Stimulated activated CD8-positive, alpha-beta memory T cell treated with anti-CD3 and anti-CD28 coated beads, Interleukin-15, amount 100 ng/mL, for 24 hours (primary cell): ENCODE measurements at regions not wholly inside any gene's neighbourhood (a gene's known extent, or its start where the extent isn't known, plus 50 kb on each side); places are given as distances from the start of the nearest gene placed in this dataset.
"Not testable (repeated sequence)": the region's sequence is repeated elsewhere in the genome, so short reads cannot be mapped to it uniquely, and the experiment has no call there.

Experiments
- DNase-seq: peaks from one replicate; pipeline ENCODE4 v3.0.0-alpha.2; 2020; ENCODE audit warnings: low read depth

DNA sequence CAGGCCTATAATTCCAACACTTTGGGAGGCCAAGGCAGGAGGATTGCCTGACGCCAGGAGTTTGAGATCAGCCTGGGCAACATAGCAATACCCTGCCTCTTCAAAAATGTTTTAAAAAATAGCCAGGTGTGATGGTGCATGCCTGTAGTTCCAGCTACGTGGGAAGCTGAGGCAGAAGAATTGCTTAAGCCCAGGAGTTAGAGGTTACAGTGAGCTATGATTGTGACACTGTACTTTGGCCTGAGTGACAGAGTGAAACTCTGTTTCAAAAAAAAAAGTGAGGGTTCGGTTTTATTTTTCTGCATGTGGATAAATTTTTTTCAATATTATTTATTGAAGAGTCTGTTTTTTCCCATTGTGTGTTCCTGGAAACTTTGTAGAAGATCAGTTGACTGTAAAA lies 208.1 kb downstream of the SLC4A3 start:
- DNase-seq: no peak

DNA sequence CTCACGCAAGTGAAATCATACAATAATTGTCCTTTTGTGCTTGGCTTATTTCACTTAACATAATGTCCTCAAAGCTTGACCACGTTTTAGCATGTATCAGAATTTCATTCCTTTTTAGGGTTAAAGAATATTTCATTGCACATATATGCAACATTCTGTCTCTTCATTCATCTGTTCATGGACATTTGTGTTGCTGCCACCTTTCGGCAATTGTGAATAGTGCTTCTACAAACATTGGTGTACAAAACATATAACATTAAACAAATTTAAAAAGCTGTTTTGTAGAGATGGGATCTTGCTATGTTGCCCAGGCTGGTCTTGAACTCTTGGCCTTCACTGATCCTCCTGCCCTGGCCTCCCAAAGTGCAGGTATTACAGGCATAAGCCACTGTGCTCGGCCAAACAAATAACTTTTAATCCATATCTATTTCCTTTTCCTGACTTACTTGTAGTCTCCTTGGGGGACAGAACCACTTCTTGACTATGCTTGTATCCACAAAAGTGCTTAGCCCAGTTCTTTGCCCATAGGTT lies 209.3 kb downstream of the SLC4A3 start:
- no peak for DNase-seq

DNA sequence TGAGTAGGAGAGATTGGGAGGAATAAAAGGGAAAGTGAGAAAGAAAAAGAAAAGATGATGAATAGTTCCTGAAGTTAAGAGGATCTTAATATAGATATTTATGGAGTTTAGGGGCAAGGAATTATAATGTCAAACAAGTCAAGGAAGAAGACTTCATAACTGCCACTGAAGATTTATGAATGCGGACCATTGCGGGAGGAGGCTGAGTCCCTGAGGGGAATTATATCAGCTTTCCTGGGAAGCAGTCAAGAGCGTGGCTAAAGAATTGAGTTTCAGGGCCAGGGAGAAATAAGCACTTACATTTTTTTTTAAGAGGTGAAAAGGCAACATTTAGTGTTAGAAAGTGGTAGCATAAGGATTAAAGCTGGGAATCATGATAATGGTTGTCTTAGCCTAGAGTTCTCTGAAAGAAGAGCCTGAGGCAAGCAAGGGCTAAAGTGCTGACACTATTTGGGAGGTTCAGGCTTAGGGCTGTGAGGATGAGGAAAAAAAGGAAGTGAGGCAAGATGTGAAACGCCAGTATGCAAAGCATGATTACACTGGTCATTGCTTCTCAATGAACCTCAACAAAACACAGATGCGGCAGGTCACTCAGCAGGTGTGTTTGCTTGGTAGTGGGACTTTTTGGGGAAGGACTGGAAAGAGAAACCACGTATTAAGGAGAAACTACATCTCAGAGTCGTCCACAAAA lies 217.1 kb downstream of the SLC4A3 start:
- no peak for DNase-seq

DNA sequence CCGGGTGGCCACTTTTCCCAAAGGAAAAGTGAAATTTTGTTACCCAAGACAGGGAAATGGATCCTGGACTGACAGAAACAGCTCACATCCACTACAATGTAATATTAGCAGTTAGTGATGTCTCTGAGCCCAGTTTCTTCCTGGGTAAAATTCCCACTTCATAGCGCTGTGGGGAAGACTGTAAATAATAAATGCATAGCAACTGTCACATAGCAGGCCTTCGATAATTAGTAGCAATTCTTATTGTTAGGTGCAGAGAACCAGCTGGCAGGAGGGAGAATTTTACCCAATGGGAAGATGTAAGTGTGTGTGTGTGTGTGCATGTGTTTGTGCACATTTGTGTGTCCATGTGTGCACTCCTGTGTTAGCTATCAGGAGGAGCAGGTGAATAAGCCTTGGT lies 221.5 kb downstream of the SLC4A3 start:
- DNase-seq: no peak

DNA sequence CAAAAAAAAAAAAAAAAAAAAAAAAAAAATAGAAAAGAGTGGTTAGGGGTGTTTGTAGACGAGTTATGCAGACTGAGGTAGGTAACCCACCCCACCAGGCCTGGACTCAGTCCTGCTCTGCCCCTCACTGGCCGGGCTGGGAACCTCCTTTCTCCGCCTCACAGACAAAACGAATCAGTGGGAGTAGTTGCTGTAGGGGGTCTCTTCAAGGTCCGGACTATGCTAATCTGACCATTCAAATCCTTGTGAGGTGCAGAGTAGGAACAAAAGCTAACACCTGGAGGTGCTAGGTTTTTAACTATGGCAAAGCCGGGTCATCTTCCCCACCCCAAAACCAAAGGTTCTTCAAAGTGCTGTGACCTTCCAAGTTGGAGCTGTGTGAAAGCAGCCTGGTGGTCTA lies 223.7 kb downstream of the SLC4A3 start:
- DNase-seq: no peak

DNA sequence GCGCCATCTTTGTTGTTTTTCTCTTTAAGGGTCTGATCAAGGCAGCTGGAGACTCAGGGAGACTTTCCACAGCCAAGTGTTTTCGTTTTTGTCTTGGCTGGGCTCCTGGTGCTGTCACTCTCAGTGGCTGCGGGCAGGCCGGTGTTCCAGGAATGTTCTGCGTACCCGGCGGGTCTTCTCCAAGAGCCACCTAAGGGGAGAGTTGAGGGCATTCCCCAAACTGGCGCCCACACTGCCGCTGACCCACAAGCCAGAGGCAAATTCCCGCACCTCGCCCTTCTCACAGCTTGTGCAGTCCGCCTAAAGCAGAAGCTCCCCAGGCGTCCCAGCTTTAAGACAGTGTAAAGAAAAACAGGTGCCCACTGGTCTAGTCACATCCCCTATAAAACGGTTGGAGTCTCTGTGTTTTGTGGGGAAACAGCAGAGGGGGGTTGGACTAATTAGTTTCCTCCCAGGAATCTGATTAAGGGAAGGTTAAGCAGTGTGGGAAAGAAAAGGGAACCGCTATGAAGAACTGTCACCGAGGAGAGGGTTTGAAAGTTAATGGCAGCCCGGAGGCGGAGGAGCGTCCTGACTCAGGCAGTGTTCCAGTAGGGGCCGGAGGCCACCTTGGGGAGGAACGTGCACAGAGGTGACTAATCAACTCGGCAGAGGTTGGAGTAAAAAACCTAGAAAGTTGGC lies 224.5 kb downstream of the SLC4A3 start:
- DNase-seq: no peak

DNA sequence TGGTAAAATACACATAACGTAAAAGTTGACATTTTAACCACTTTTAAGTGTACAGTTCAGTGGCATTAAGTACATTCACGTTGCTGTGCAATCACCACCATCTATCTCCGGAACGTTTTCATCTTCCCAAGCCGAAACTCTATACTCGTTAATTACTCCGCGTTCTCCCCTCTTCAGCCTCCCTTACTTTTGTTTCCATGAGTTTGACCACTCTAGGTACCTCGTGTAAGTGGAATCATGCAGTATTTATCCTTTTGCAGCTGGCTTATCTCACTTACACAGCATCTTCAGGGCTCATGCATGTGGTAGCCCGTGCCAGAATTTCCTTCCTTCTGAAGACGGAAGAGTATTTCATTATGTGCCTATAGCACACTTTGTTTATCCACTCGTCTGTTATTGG lies 225.2 kb downstream of the SLC4A3 start:
- DNase-seq: no peak

DNA sequence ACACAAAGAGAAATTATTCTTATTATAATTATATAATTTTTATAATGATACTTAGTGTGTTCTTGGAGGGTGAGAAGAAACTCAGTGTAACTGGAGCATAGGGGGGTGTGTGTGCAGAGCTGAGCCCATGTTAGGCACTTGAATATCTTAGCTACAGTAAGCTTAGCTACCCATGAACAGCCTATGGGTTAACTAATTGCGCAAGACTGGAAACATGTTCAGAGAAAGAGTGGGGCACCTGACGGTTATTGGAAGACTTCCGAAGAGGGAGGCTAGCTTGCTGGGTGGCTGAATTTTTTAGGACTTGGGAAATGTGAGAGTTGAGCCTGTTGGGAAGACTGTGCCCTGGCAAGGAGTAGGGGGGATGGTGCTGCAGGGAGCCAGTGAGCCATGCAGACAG lies 229.2 kb downstream of the SLC4A3 start:
- DNase-seq: no peak

DNA sequence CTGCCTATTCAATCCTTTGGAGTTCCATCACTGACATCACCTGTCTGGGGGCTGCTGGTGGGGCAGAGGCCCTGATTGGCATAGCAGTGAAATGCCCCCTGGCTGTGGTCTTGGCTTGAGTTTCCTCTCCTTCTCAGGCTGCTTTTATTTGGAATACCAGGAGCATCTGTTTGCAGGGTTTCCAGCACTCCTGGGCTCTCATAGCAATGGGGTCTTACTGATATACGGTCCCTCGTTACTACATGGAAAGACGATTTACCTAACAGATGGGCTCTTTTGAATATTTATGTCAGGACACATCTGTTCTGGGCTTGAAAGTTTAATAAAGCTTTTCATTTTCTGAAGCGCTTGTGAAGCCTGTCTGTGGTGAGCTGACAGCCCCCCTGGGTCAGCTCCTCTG lies 230.3 kb downstream of the SLC4A3 start:
- no peak for DNase-seq

DNA sequence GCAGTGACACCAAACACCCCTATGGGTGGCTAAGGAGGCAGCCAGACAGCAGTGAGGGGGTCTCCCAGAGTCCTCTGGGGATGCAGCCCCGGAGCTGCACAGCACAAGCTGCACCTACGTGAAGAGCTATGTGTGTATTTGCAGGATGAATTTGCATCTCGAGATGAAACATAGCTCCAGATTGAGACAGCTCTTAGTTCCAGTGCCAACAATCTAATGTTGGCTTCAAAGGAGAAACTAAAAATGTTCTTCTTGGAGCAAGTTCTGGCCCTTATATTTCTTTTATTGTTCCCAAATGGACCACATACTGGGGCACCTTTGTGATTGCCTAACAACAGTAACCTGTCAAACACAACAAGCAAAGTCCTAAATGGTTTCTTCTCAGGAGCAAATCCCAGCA lies 233.9 kb downstream of the SLC4A3 start:
- no peak for DNase-seq

DNA sequence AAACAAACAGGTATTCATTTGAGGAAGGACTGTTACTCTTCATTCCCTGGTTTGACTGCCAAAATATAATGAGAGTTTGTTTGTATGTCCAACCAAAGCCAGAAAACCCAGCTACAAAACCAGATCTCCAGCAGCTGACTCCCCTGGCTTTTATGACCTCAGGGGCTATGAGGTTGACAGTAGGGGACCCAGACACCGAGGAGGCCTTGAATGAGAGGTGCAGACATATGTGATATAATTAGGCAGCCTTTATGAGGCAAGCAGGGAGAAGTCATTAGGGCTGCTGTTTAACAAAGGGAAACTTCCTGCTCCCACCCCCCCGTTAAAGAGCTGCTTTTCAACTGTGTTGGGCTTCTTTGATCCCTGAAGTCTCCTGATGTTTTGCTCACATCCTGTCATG lies 236.7 kb downstream of the SLC4A3 start:
- DNase-seq: no peak

DNA sequence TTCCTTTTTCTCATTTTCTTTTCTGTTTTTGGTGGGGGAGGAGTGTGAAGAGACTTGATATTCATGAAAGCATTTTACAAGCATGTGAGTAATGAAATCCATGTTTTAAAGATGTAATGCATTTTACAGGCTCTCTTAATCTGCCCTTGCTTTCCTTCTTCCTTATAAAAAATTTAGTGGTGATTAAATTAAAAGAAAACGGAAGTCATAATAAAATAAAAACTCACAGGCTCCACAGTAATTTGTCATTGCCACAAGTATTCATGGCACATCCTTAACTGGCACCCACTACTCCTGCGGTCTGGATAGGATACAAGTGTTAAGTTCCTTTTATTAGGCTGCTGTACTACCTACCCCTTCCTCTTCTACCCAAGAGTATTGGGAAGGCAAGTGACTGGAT lies 241.2 kb downstream of the SLC4A3 start:
- no peak for DNase-seq

DNA sequence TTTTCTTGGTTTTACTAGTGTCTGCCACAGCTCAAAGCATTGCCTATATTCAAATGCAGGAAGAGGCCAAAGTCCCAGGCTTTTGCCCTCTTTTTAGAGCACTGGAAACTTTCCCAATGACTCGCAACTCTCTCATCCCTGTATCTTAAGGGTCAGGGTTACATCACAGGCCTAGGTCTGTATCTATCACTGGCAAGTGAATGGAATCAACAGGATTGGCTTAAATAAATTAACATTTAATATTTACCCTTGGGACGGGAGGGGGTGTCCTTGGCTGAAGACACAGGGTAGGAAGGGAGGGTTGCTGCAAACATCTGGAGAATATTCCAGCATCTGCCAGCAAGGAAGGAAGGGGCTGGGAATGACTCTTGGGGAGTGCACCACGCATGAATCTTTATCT lies 242.6 kb downstream of the SLC4A3 start:
- DNase-seq: no peak

DNA sequence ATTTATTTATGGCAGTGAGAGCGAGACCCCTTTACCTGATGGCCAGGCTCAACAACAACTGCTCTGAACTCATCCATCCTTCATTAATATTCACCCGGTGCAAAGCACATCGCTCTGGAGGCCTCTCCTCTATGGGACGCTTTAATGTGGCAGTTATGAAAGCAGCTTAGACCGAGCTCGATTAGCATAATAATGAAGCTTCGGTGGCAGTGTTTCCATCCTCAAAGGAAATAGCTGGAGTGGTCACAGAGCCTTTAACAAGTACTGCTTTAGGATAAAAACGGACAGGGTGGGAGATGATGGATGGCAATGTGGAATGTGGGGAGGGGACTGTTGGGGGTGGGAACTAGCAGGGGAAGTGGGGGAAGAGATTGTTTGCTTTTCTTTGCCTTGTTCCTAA lies 243.9 kb downstream of the SLC4A3 start:
- DNase-seq: no peak

DNA sequence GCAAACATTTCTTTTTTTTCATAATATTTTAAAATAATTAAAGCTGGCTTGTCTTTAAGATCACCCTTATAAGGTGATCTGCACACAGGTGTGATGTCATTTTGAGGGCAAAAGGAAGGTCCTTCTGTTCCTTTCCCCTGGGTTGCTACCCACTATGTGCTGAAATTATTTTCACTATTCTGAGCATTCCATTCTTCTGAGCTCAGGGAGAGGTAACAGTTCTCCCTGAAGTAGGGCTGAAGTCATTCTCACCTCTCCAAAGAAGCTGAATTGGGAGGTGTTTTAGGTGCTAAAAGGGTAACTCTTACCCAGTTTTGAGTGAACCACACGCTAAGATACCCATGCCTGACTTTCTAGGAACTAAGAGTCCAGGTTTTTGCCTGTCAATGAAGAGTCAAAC lies 247.6 kb downstream of the SLC4A3 start:
- DNase-seq: no peak

DNA sequence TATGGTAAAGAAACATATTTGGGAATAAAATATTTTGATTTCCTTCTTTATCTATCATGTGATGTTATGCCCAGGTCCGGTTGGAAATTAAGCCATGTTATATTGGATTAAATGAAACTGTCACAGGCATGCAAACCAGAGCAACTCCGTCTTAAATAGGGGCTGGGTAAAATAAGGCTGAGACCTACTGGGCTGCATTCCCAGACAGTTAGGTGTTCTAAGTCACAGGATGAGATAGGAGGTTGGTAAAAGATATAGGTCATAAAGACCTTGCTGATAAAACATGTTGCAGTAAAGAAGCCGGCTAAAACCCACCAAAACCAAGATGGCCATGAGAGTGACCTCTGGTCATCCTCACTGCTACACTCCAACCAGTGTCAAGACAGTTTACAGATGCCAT lies 248.6 kb downstream of the SLC4A3 start:
- not testable (repeated sequence) for DNase-seq

DNA sequence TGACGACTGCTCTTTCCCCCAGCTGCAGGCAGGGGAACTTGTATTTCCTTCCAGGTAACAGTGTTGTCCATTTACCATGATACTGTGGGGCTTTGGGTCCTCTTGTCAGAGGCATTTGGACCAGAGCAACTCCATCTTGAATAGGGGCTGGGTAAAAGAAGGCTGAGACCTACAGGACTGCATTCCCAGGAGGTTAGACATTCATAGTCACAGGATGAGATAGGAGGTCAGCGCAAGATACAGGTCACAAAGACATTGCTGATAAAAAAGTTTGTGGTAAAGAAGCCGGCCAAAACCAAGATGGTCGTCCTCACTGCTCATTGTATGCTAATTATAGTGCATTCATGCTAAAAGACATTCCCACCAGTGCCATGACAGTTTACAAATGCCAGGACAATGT lies 249.5 kb downstream of the SLC4A3 start:
- no peak for DNase-seq

DNA sequence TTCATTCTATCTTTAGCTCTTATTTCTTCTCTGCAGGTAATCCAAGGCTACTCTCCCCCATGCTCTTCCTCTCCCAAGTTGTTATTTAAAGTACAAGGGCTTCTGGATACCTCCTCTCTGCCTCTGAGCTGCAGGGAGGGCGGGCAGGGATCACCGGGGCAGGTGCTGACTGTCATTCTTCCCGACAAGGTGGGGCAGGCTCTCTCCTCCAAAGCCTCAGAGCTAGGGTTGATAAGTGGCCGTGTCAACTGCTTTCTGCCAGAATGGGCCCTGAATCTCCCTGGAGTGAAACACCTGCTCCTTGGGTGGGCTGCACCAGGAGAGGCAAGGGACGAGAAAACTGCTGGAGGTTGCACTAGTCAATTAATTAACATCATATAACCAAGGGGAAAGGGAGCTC lies 250.3 kb downstream of the SLC4A3 start:
- no peak for DNase-seq

DNA sequence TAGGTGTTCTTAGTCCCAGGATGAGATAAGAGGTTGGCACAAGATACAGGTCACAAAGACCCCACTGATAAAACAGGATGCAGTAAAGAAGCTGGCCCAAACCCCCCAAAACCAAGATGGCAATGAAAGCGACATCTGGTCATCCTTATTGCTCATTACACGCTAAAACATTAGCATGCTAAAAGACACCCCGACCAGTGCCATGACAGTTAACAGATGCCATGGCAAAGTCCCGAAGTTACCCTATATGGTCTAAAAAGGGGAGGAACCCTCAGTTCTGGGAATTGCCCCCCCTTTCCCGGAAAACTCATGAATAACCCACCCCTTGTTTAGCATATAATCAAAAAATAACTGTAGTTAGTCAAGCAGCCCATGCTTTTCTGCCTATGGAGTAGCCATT lies 251.1 kb downstream of the SLC4A3 start:
- DNase-seq: no peak

DNA sequence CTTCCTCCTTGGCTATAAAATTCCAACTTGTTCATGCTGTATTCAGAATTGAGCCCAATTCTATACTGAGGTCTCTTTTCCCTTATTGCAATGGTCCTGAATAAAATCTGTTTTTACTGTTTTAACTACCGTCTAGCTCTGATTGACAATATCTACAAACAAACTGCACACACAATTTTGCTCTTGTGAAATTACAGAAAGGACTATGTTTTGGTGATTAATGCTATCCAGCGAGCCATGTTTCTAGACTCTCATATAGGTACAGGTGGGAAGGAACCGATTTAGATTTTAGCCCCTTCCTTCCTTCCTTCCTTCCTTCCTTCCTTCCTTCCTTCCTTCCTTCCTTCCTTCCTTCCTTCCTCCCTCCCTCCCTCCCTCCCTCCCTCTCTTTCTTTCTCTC lies 254.4 kb downstream of the SLC4A3 start:
- DNase-seq: no peak

DNA sequence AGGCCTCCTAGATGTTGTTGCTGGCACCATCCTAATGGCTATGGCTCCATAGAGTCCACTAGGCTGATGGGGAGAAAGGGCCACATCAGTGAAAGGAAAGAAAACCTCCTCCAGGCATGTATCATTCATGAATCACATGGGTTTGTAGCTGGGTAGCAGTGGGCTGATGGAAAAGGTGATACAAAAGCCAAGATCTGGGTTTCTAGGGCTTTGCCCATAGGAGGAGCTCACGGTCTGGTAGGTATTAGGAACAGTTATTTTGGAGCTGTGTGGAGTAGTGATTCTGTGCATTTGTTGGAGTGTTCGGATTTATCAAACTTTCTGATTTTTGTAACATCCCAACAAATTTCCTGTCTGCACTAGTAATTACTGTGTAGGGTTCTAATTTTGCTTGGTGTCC lies 259.2 kb downstream of the SLC4A3 start:
- DNase-seq: no peak

DNA sequence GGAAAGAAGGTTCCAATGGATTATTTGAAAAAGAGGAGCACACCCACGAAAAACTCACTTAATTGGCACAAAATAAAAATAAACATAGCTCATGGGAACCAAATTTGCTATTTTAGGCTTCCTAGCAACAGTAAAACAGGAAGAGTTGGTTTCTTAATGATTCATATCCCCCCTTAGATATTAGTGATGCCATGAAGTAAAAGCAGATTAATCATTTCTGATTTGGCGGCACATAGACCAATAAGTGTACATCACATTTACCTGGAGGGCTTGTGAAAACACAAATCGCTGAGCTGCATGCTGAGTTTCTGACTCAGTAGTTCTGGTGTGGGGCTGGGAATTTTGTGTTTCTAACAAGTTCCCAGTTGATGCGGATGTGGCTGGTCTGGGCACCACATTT lies 260.4 kb downstream of the SLC4A3 start:
- DNase-seq: no peak

DNA sequence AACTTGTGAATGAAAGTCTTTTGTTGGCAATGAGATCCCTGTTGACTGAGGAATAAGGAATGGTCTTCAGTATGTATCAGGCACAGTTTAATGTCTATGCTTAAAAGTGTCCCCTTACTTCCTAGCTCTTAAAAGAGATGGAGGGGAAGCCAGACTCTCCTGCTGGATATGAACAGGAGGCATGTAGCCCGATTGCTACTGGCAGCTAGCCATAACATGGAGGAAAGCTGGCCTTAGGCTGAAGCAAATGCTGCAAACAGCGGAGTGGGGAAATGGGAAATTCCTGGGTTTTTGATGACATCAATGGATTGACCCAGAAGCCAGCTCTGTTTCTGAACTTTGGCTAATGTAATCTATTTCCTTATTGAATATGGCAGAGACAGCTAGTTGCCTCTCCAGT lies 266.1 kb downstream of the SLC4A3 start:
- DNase-seq: no peak

DNA sequence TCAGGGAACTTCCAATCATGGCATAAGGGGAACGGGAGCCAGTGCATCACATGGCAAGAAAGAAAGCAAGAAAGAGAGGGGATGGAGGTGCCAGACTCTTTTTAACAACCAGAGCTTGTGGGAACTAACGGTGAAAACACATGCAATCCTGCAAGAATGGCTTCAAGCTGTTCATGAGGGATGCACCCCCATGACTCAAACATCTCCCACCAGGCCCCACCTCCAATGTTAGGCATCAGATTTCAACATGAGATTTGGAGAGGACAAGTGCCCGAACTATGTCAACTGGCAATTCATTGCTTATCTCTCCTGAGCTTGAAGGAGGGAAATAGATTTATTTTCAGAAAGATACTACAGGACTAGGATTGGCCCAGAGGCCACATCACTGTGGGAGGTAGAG lies 270.0 kb downstream of the SLC4A3 start:
- no peak for DNase-seq
